ENCODE measurements at regions not wholly inside any gene's neighbourhood (a gene's known extent, or its start where the extent isn't known, plus 50 kb on each side); places are given as distances from the start of the nearest gene placed in this dataset.

DNA sequence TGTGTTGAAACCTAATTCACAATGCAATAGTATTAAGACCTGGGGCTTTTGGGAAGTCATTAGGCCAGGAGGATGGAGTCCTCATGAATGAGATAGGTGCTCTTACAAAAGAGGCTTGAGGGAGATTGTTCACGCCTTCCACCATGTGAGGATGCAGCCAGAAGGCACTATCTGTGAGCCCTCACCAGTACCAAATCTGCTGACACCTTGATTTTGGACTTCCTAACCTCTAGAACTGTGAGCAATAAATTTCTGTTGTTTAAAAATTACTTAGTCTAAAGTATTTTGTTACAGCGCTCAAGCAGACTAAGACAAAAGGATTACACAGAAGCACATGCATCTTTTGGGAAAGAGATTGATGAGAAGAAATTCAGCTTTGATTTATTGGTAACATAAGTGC, 232.9 kb upstream of the NR4A3 start:
- H3K27ac ChIP-seq = no peak overlapping the region
- TF ChIP-seq, protein P1, sequence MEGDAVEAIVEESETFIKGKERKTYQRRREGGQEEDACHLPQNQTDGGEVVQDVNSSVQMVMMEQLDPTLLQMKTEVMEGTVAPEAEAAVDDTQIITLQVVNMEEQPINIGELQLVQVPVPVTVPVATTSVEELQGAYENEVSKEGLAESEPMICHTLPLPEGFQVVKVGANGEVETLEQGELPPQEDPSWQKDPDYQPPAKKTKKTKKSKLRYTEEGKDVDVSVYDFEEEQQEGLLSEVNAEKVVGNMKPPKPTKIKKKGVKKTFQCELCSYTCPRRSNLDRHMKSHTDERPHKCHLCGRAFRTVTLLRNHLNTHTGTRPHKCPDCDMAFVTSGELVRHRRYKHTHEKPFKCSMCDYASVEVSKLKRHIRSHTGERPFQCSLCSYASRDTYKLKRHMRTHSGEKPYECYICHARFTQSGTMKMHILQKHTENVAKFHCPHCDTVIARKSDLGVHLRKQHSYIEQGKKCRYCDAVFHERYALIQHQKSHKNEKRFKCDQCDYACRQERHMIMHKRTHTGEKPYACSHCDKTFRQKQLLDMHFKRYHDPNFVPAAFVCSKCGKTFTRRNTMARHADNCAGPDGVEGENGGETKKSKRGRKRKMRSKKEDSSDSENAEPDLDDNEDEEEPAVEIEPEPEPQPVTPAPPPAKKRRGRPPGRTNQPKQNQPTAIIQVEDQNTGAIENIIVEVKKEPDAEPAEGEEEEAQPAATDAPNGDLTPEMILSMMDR (IDR thresholded peaks at IDR 0.05) = no peak
- TF ChIP-seq POLR2A (IDR thresholded peaks at IDR 0.05) = no peak
- no peaks in the 10 kb centered on the region for H3K36me3 ChIP-seq
- no peaks in the 10 kb centered on the region for H3K9me3 ChIP-seq
- H3K4me3 ChIP-seq = no peak overlapping the region
- DNase-seq = no peak
- H3K27me3 ChIP-seq = no peaks in the 10 kb centered on the region
- H3K4me1 ChIP-seq = no peaks in the 10 kb centered on the region

GRCh38 chr9:99590410-99590809, 231.3 kb upstream of the NR4A3 start:
- H3K4me1 ChIP-seq = no peaks in the 10 kb centered on the region
- peak overlapping the region in 1 of 4 donors; percentile 11 for H3K27ac ChIP-seq
- no peak overlapping the region for H3K4me3 ChIP-seq
- H3K36me3 ChIP-seq = no peaks in the 10 kb centered on the region
- no peaks in the 10 kb centered on the region for H3K27me3 ChIP-seq
- no peak for DNase-seq
- H3K9me3 ChIP-seq = no peaks in the 10 kb centered on the region
- TF ChIP-seq, protein P1 (IDR thresholded peaks at IDR 0.05) = no peak
- no peak for TF ChIP-seq POLR2A (IDR thresholded peaks at IDR 0.05)

DNA sequence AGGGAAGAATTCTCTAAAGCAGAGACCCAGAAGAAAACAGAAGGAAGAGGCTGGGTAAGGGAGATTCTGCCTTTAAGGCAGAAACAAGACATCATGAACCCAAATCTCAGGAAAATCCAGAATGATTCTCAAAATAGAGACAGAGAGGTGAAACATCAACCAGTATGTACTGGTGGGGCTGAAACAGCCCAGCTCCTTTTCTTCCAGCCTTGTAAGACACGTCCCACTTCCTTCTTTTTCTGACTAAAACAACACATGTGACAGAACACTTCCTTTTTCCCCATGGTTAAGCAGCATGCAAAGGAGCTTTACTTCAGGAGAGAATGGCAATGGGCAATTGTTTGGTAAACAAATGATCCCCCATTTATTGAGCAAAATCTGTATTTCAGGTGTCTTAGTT, 230.8 kb upstream of the NR4A3 start:
- Histone ChIP-seq H3K27ac (peak overlapping the region in 1 of 4 donors; percentile 11), H3K27me3 (no peaks in the 10 kb centered on the region), H3K4me3 (no peak overlapping the region), H3K4me1 (no peaks in the 10 kb centered on the region), H3K9me3 (no peaks in the 10 kb centered on the region), H3K36me3 (no peaks in the 10 kb centered on the region)
- DNase-seq = no peak
- TF ChIP-seq, protein P1 (IDR thresholded peaks at IDR 0.05) = no peak
- no peak for TF ChIP-seq POLR2A (IDR thresholded peaks at IDR 0.05)

- no peaks in the 10 kb centered on the region for H3K27me3 ChIP-seq
- H3K27ac ChIP-seq = no peak overlapping the region
- H3K36me3 ChIP-seq = no peaks in the 10 kb centered on the region
- H3K9me3 ChIP-seq = no peaks in the 10 kb centered on the region
- DNase-seq = no peak
- H3K4me1 ChIP-seq = no peaks in the 10 kb centered on the region
- H3K4me3 ChIP-seq = no peak overlapping the region
- TF ChIP-seq, protein P1 (IDR thresholded peaks at IDR 0.05) = no peak
- no peak for TF ChIP-seq POLR2A (IDR thresholded peaks at IDR 0.05)
Measured at GRCh38 chr9:99591770-99592169, 229.9 kb upstream of the NR4A3 start.

GRCh38 chr9:99592834-99593574, 228.7 kb upstream of the NR4A3 start:
- no peak overlapping the region for H3K4me3 ChIP-seq
- peak in 1 of 3 donors; percentile 24 for DNase-seq
- no peak overlapping the region for H3K27ac ChIP-seq
- no peaks in the 10 kb centered on the region for H3K27me3 ChIP-seq
- TF ChIP-seq, protein P1 (IDR thresholded peaks at IDR 0.05) = no peak
- TF ChIP-seq POLR2A (IDR thresholded peaks at IDR 0.05) = no peak
- no peaks in the 10 kb centered on the region for H3K4me1 ChIP-seq
- no peaks in the 10 kb centered on the region for H3K9me3 ChIP-seq
- H3K36me3 ChIP-seq = no peaks in the 10 kb centered on the region
